NT2/D1 (cell line): ENCODE measurements at regions not wholly inside any gene's neighbourhood (a gene's known extent, or its start where the extent isn't known, plus 50 kb on each side); places are given as distances from the start of the nearest gene placed in this dataset.

Experiments
- DNase-seq: peaks from one replicate; pipeline ENCODE4 v3.0.0-alpha.2; 2011; ENCODE audit warnings: low read depth, low spot score
- H3K27me3 ChIP-seq: 2 replicates; pipeline ENCODE4 v1.6.0; 2011; ENCODE audit warnings: mild to moderate bottlenecking; ENCODE audit not compliant: insufficient read length, insufficient read depth
- H3K36me3 ChIP-seq: 2 replicates; pipeline ENCODE4 v1.6.1; 2011; ENCODE audit warnings: mild to moderate bottlenecking, low read length, mixed read lengths; ENCODE audit not compliant: insufficient read depth, insufficient read length
- H3K4me1 ChIP-seq: 2 replicates; pipeline ENCODE4 v1.5.1; 2011; ENCODE audit not compliant: insufficient read depth, insufficient read length
- H3K4me3 ChIP-seq: 2 replicates; pipeline ENCODE4 v1.5.1; 2011; ENCODE audit warnings: low read depth; ENCODE audit not compliant: insufficient read length
- H3K9ac ChIP-seq: 2 replicates; pipeline ENCODE4 v1.6.0; 2011; ENCODE audit warnings: low read depth; ENCODE audit not compliant: insufficient read length
- H3K9me3 ChIP-seq: 2 replicates; pipeline ENCODE4 v1.5.1; 2011; ENCODE audit warnings: mild to moderate bottlenecking, low read length; ENCODE audit not compliant: insufficient read depth
- SUZ12 ChIP-seq: IDR thresholded peaks from 2 replicates; pipeline ENCODE4 v1.6.1; 2011; ENCODE audit not compliant: insufficient read length, insufficient read depth; ENCODE audit errors: extremely low read depth
- YY1 ChIP-seq: IDR thresholded peaks from 2 replicates; pipeline ENCODE4 v1.6.1; 2011; ENCODE audit not compliant: insufficient read length, insufficient read depth
- ZNF274 ChIP-seq: IDR thresholded peaks from 2 replicates; pipeline ENCODE4 v1.6.1; 2011; ENCODE audit warnings: mild to moderate bottlenecking, low read depth, low read length

GRCh38 chr14:53520078-53520928 is 367.2 kb upstream of the DDHD1 start:
- no peaks in the 10 kb centered on the region for H3K4me1 ChIP-seq
- no peak overlapping the region for H3K9ac ChIP-seq
- no peak for DNase-seq
- H3K9me3 ChIP-seq = 0 out of 2 replicates have a peak, but pooled peaks cover 5% of the 10 kb centered on the region
- no peaks in the 10 kb centered on the region for H3K27me3 ChIP-seq
- TF ChIP-seq YY1 = no peak
- TF ChIP-seq ZNF274 = no peak
- TF ChIP-seq SUZ12 = no peak
- H3K36me3 ChIP-seq = no peaks in the 10 kb centered on the region
- no peak overlapping the region for H3K4me3 ChIP-seq

GRCh38 chr14:53519137-53519536 is 366.0 kb upstream of the DDHD1 start:
- H3K9ac ChIP-seq = no peak overlapping the region
- H3K9me3 ChIP-seq = 0 out of 2 replicates have a peak, but pooled peaks cover 5% of the 10 kb centered on the region
- H3K4me1 ChIP-seq = no peaks in the 10 kb centered on the region
- no peaks in the 10 kb centered on the region for H3K27me3 ChIP-seq
- H3K36me3 ChIP-seq = no peaks in the 10 kb centered on the region
- no peak overlapping the region for H3K4me3 ChIP-seq
- TF ChIP-seq ZNF274 = no peak
- no peak for TF ChIP-seq SUZ12
- TF ChIP-seq YY1 = no peak
- no peak for DNase-seq

GRCh38 chr14:53517270-53517960 is 364.3 kb upstream of the DDHD1 start:
- DNase-seq = no peak
- H3K4me3 ChIP-seq = no peak overlapping the region
- H3K9ac ChIP-seq = no peak overlapping the region
- TF ChIP-seq ZNF274 (no peak), YY1 (no peak), SUZ12 (no peak)
- no peaks in the 10 kb centered on the region for H3K27me3 ChIP-seq
- 0 out of 2 replicates have a peak, but pooled peaks cover 4% of the 10 kb centered on the region for H3K9me3 ChIP-seq
- no peaks in the 10 kb centered on the region for H3K36me3 ChIP-seq
- no peaks in the 10 kb centered on the region for H3K4me1 ChIP-seq

GRCh38 chr14:53516261-53516774 is 363.2 kb upstream of the DDHD1 start:
- Histone ChIP-seq H3K36me3 (no peaks in the 10 kb centered on the region), H3K27me3 (no peaks in the 10 kb centered on the region), H3K4me3 (no peak overlapping the region), H3K9me3 (no peaks in the 10 kb centered on the region), H3K9ac (no peak overlapping the region), H3K4me1 (no peaks in the 10 kb centered on the region)
- TF ChIP-seq YY1 = no peak
- TF ChIP-seq ZNF274 = no peak
- no peak for TF ChIP-seq SUZ12
- DNase-seq = no peak

- Histone ChIP-seq H3K4me1 (no peaks in the 10 kb centered on the region), H3K4me3 (no peak overlapping the region), H3K27me3 (no peaks in the 10 kb centered on the region), H3K9me3 (no peaks in the 10 kb centered on the region), H3K36me3 (no peaks in the 10 kb centered on the region), H3K9ac (no peak overlapping the region)
- no peak for TF ChIP-seq SUZ12
- no peak for TF ChIP-seq YY1
- TF ChIP-seq ZNF274 = no peak
- no peak for DNase-seq
These were observed 362.2 kb upstream of the DDHD1 start for GRCh38 chr14:53515276-53515675.

GRCh38 chr14:53514197-53514596 is 361.1 kb upstream of the DDHD1 start:
- Histone ChIP-seq H3K9ac (no peak overlapping the region), H3K36me3 (no peaks in the 10 kb centered on the region), H3K4me3 (no peak overlapping the region), H3K4me1 (no peaks in the 10 kb centered on the region), H3K9me3 (no peaks in the 10 kb centered on the region), H3K27me3 (no peaks in the 10 kb centered on the region)
- DNase-seq = no peak
- TF ChIP-seq ZNF274 (no peak), YY1 (no peak), SUZ12 (no peak)
